Mesendoderm (in vitro differentiated cells): ENCODE measurements at regions not wholly inside any gene's neighbourhood (a gene's known extent, or its start where the extent isn't known, plus 50 kb on each side); places are given as distances from the start of the nearest gene placed in this dataset.
"Not testable (repeated sequence)": the region's sequence is repeated elsewhere in the genome, so short reads cannot be mapped to it uniquely, and the experiment has no call there.

Source experiments
- DNase-seq: peaks from one replicate; pipeline ENCODE4 v3.0.0; 2013
- H2AK5ac ChIP-seq: 2 replicates; pipeline ENCODE4 v1.6.1; 2013; ENCODE audit warnings: low read length, inconsistent platforms
- H2BK120ac ChIP-seq: 2 replicates; pipeline ENCODE4 v1.6.1; 2013; ENCODE audit warnings: low read depth, mild to moderate bottlenecking, low read length, moderate library complexity, mixed read lengths
- H2BK15ac ChIP-seq: replicated peaks from 2 replicates; pipeline ENCODE4 v1.6.1; 2013; ENCODE audit warnings: low read depth, mild to moderate bottlenecking, moderate library complexity
- H2BK5ac ChIP-seq: 2 replicates; pipeline ENCODE4 v1.6.1; 2013; ENCODE audit warnings: low read length, inconsistent platforms
- H3K18ac ChIP-seq: 2 replicates; pipeline ENCODE4 v1.6.1; 2013; ENCODE audit warnings: mild to moderate bottlenecking, low read length, mixed read lengths
- H3K23ac ChIP-seq: one replicate; pipeline ENCODE4 v1.6.1; 2013; ENCODE audit warnings: low read length
- H3K27ac ChIP-seq: 2 replicates; pipeline ENCODE4 v1.5.1; 2013; ENCODE audit warnings: low read depth, mild to moderate bottlenecking, inconsistent platforms, low read length, moderate library complexity
- H3K27me3 ChIP-seq: 2 replicates; pipeline ENCODE4 v1.6.1; 2013; ENCODE audit warnings: low read length, control low read depth, mild to moderate bottlenecking, inconsistent platforms; ENCODE audit not compliant: insufficient read depth, poor library complexity
- H3K36me3 ChIP-seq: 2 replicates; pipeline ENCODE4 v1.6.1; 2013; ENCODE audit warnings: low read length, inconsistent platforms; ENCODE audit not compliant: control insufficient read depth, insufficient read depth
- H3K4ac ChIP-seq: one replicate; pipeline ENCODE4 v1.6.1; 2013; ENCODE audit warnings: low read depth, mild to moderate bottlenecking, low read length, moderate library complexity
- H3K4me1 ChIP-seq: 2 replicates; pipeline ENCODE4 v1.6.1; 2013; ENCODE audit warnings: low read depth, low read length, inconsistent platforms; ENCODE audit not compliant: control insufficient read depth
- H3K4me2 ChIP-seq: 2 replicates; pipeline ENCODE4 v1.6.1; 2013; ENCODE audit warnings: low read length
- H3K4me3 ChIP-seq: 2 replicates; pipeline ENCODE4 v1.5.1; 2013; ENCODE audit warnings: mild to moderate bottlenecking, low read length
- H3K56ac ChIP-seq: one replicate; pipeline ENCODE4 v1.6.1; 2013; ENCODE audit warnings: low read length
- H3K79me1 ChIP-seq: 2 replicates; pipeline ENCODE4 v1.6.1; 2013; ENCODE audit warnings: low read length, inconsistent platforms
- H3K79me2 ChIP-seq: 2 replicates; pipeline ENCODE4 v1.6.1; 2013; ENCODE audit warnings: mild to moderate bottlenecking, low read length; ENCODE audit not compliant: control insufficient read depth, insufficient read depth
- H3K9ac ChIP-seq: 2 replicates; pipeline ENCODE4 v1.6.1; 2013; ENCODE audit warnings: low read length, inconsistent platforms
- H4K5ac ChIP-seq: one replicate; pipeline ENCODE4 v1.6.1; 2013; ENCODE audit warnings: low read length
- H4K8ac ChIP-seq: one replicate; pipeline ENCODE4 v1.6.1; 2013; ENCODE audit warnings: low read depth, mild to moderate bottlenecking, control low read depth, low read length, moderate library complexity
- WGBS: extraction: QIAGEN DNeasy Blood & Tissue Kit; methylation state at CpG from one replicate; pipeline ENCODE4 v1.1.7; 2013; ENCODE audit warnings: low lambda C conversion rate, missing lambda C conversion rate; ENCODE audit not compliant: insufficient coverage; ENCODE audit errors: extremely low coverage; 5-methylcytosine and 5-hydroxymethylcytosine counted together

- H3K23ac ChIP-seq: no peak overlapping the region
- H3K9ac ChIP-seq: no peak overlapping the region
- no peak overlapping the region for H3K4me2 ChIP-seq
- H3K79me2 ChIP-seq: no peaks in the 10 kb centered on the region
- no peak overlapping the region for H4K5ac ChIP-seq
- H3K56ac ChIP-seq: no peak overlapping the region
- no CpG with 5 or more reads among the region's 9 CpGs for WGBS
- H3K27me3 ChIP-seq: no peaks in the 10 kb centered on the region
- no peak overlapping the region for H3K4me3 ChIP-seq
- no peaks in the 10 kb centered on the region for H3K4me1 ChIP-seq
- no peaks in the 10 kb centered on the region for H3K36me3 ChIP-seq
- H2BK15ac ChIP-seq: no peak overlapping the region
- no peak overlapping the region for H3K27ac ChIP-seq
- no peak overlapping the region for H3K18ac ChIP-seq
- no peak overlapping the region for H2BK5ac ChIP-seq
- no peak overlapping the region for H2BK120ac ChIP-seq
- peak; percentile 14 for DNase-seq
- H4K8ac ChIP-seq: no peak overlapping the region
- no peaks in the 10 kb centered on the region for H3K79me1 ChIP-seq
- no peak overlapping the region for H3K4ac ChIP-seq
- no peak overlapping the region for H2AK5ac ChIP-seq
Measured at GRCh38 chrX:122363112-122363795, 820.8 kb upstream of the GRIA3 start.

- not testable (repeated sequence) for H3K4me3 ChIP-seq, H2BK15ac ChIP-seq, H2AK5ac ChIP-seq, H3K56ac ChIP-seq, H3K4ac ChIP-seq, H3K36me3 ChIP-seq, H3K18ac ChIP-seq, H4K5ac ChIP-seq, H3K23ac ChIP-seq, H4K8ac ChIP-seq, DNase-seq, H2BK120ac ChIP-seq, H3K79me1 ChIP-seq, H3K9ac ChIP-seq, H3K27me3 ChIP-seq, H3K4me2 ChIP-seq, H2BK5ac ChIP-seq, H3K4me1 ChIP-seq, H3K27ac ChIP-seq, H3K79me2 ChIP-seq
- no CpG with 5 or more reads among the region's 13 CpGs for WGBS
Measured at GRCh38 chrX:122375533-122375932, 808.5 kb upstream of the GRIA3 start.

- Histone ChIP-seq H2BK120ac (no peak overlapping the region), H2AK5ac (no peak overlapping the region), H3K36me3 (no peaks in the 10 kb centered on the region), H2BK15ac (no peak overlapping the region), H3K27me3 (no peaks in the 10 kb centered on the region), H3K27ac (no peak overlapping the region), H3K23ac (no peak overlapping the region), H3K4me3 (no peak overlapping the region), H3K4me2 (no peak overlapping the region), H3K4me1 (no peaks in the 10 kb centered on the region), H3K4ac (no peak overlapping the region), H2BK5ac (no peak overlapping the region), H3K9ac (no peak overlapping the region), H4K5ac (no peak overlapping the region), H3K56ac (no peak overlapping the region), H3K79me1 (no peaks in the 10 kb centered on the region), H4K8ac (no peak overlapping the region), H3K18ac (no peak overlapping the region), H3K79me2 (no peaks in the 10 kb centered on the region)
- WGBS: no CpG with 5 or more reads among the region's 19 CpGs
- no peak for DNase-seq
Measured at GRCh38 chrX:122389005-122389404, 795.1 kb upstream of the GRIA3 start.

- no peak overlapping the region for H3K4me2 ChIP-seq
- no peak overlapping the region for H2BK5ac ChIP-seq
- no peak overlapping the region for H3K56ac ChIP-seq
- H3K79me2 ChIP-seq: no peaks in the 10 kb centered on the region
- no peaks in the 10 kb centered on the region for H3K79me1 ChIP-seq
- no peak overlapping the region for H4K8ac ChIP-seq
- no peak for DNase-seq
- H3K4me3 ChIP-seq: no peak overlapping the region
- H3K4me1 ChIP-seq: no peaks in the 10 kb centered on the region
- no peak overlapping the region for H2BK120ac ChIP-seq
- no peaks in the 10 kb centered on the region for H3K36me3 ChIP-seq
- H2AK5ac ChIP-seq: no peak overlapping the region
- H3K23ac ChIP-seq: no peak overlapping the region
- H3K27me3 ChIP-seq: no peaks in the 10 kb centered on the region
- no peak overlapping the region for H4K5ac ChIP-seq
- H2BK15ac ChIP-seq: no peak overlapping the region
- WGBS: no CpG with 5 or more reads among the region's 7 CpGs
- no peak overlapping the region for H3K27ac ChIP-seq
- H3K4ac ChIP-seq: no peak overlapping the region
- no peak overlapping the region for H3K9ac ChIP-seq
- no peak overlapping the region for H3K18ac ChIP-seq
Measured at GRCh38 chrX:122418758-122419157, 765.3 kb upstream of the GRIA3 start.

- Histone ChIP-seq H3K4me2 (no peak overlapping the region), H3K4me1 (no peaks in the 10 kb centered on the region), H3K23ac (no peak overlapping the region), H2AK5ac (no peak overlapping the region), H2BK15ac (no peak overlapping the region), H3K79me1 (no peaks in the 10 kb centered on the region), H3K27ac (no peak overlapping the region), H3K36me3 (no peaks in the 10 kb centered on the region), H3K9ac (no peak overlapping the region), H3K4me3 (no peak overlapping the region), H2BK120ac (no peak overlapping the region), H3K79me2 (no peaks in the 10 kb centered on the region), H3K27me3 (no peaks in the 10 kb centered on the region), H4K5ac (no peak overlapping the region), H2BK5ac (no peak overlapping the region), H3K56ac (no peak overlapping the region), H4K8ac (no peak overlapping the region), H3K18ac (no peak overlapping the region), H3K4ac (no peak overlapping the region)
- WGBS: no CpG with 5 or more reads among the region's 5 CpGs
- DNase-seq: peak; percentile 19
Measured at GRCh38 chrX:122421434-122422121, 762.5 kb upstream of the GRIA3 start.
